GM23338 (cell line): ENCODE measurements at regions not wholly inside any gene's neighbourhood (a gene's known extent, or its start where the extent isn't known, plus 50 kb on each side); places are given as distances from the start of the nearest gene placed in this dataset.

Experiments
- ATAC-seq: fragments of 200-7000 bp; cut with Tn5 transposase; 3 replicates; pipeline ENCODE4 v1.9.1; 2020
- DNase-seq: peaks from one replicate; pipeline ENCODE4 v3.0.0-alpha.2; 2015; ENCODE audit warnings: low spot score
- H2AFZ ChIP-seq: fragments of 200-600 bp; sonication (generic); 2 replicates; pipeline ENCODE4 v1.8.0; 2016; ENCODE audit warnings: antibody characterized with exemption, mild to moderate bottlenecking, moderate library complexity
- H3F3A ChIP-seq: fragments of 200-600 bp; sonication (generic); replicated peaks from 2 replicates; pipeline ENCODE4 v1.8.0; 2017; ENCODE audit warnings: antibody characterized with exemption, mixed run types, low read depth
- H3K27ac ChIP-seq: fragments of 200-600 bp; sonication (generic); 2 replicates; pipeline ENCODE4 v1.6.1; 2016; ENCODE audit warnings: low read depth
- H3K27me3 ChIP-seq: fragments of 200-600 bp; sonication (generic); 2 replicates; pipeline ENCODE4 v1.8.0; 2016; ENCODE audit warnings: mild to moderate bottlenecking, mixed run types, moderate library complexity; ENCODE audit not compliant: insufficient read depth
- H3K36me3 ChIP-seq: fragments of 200-600 bp; sonication (generic); 2 replicates; pipeline ENCODE4 v1.8.0; 2016; ENCODE audit warnings: mild to moderate bottlenecking; ENCODE audit not compliant: insufficient read depth
- H3K4me1 ChIP-seq: fragments of 200-600 bp; sonication (generic); 2 replicates; pipeline ENCODE4 v1.8.0; 2016; ENCODE audit warnings: mild to moderate bottlenecking, moderate library complexity; ENCODE audit not compliant: insufficient read depth
- H3K4me2 ChIP-seq: fragments of 200-600 bp; sonication (generic); 2 replicates; pipeline ENCODE4 v1.7.1; 2017; ENCODE audit warnings: mixed run types
- H3K4me3 ChIP-seq: fragments of 200-600 bp; sonication (generic); 2 replicates; pipeline ENCODE4 v1.6.1; 2016; ENCODE audit warnings: mixed run types
- H3K79me2 ChIP-seq: fragments of 200-600 bp; sonication (generic); replicated peaks from 2 replicates; pipeline ENCODE4 v1.8.0; 2017; ENCODE audit warnings: mild to moderate bottlenecking; ENCODE audit not compliant: insufficient read depth
- H3K9me2 ChIP-seq: fragments of 200-600 bp; sonication (generic); 2 replicates; pipeline ENCODE4 v1.8.0; 2017; ENCODE audit not compliant: insufficient read depth
- H4K20me1 ChIP-seq: fragments of 200-600 bp; sonication (generic); replicated peaks from 2 replicates; pipeline ENCODE4 v1.8.0; 2017; ENCODE audit warnings: mild to moderate bottlenecking; ENCODE audit not compliant: insufficient read depth
- H3K27ac Mint-ChIP-seq: 2 replicates; pipeline ENCODE4 v1.8.0; 2020; ENCODE audit warnings: inconsistent platforms, mild to moderate bottlenecking, moderate library complexity, mixed read lengths
- H3K27me3 Mint-ChIP-seq: 3 replicates; pipeline ENCODE4 v1.8.0; 2022; ENCODE audit warnings: low read depth, mild to moderate bottlenecking, moderate library complexity, mixed read lengths, inconsistent platforms; ENCODE audit not compliant: insufficient read depth, poor library complexity
- H3K36me3 Mint-ChIP-seq: 3 replicates; pipeline ENCODE4 v1.8.0; 2021; ENCODE audit warnings: low read depth, mild to moderate bottlenecking, inconsistent platforms, moderate library complexity, mixed read lengths
- H3K4me1 Mint-ChIP-seq: 3 replicates; pipeline ENCODE4 v1.8.0; 2020; ENCODE audit warnings: mild to moderate bottlenecking, inconsistent platforms, mixed read lengths
- H3K4me3 Mint-ChIP-seq: 3 replicates; pipeline ENCODE4 v1.8.0; 2021; ENCODE audit warnings: moderate library complexity, mild to moderate bottlenecking, inconsistent platforms, mixed read lengths
- H3K9me3 Mint-ChIP-seq: 3 replicates; pipeline ENCODE4 v1.8.0; 2020; ENCODE audit warnings: moderate library complexity, mild to moderate bottlenecking, inconsistent platforms, mixed read lengths
- CREB1 ChIP-seq: fragments of 250-450 bp; sonication (Bioruptor Pico); IDR thresholded peaks from 2 replicates; pipeline ENCODE4 v1.5.0; 2020; ENCODE audit warnings: low read depth, mild to moderate bottlenecking, moderate library complexity
- CTCF ChIP-seq, 2 experiments: fragments of 200-600 bp in 1 of 2; sonication (generic) in 1 of 2; conservative IDR thresholded peaks; 2 replicates each; pipeline versions ENCODE4 v1.5.1 to v1.6.1; 2016 to 2017; ENCODE audit warnings: antibody characterized with exemption in 2 of 2, low read depth in 2 of 2, mild to moderate bottlenecking in 2 of 2, moderate library complexity in 1 of 2
- ETS1 ChIP-seq: IDR thresholded peaks from 2 replicates; pipeline ENCODE4 v1.6.1; 2016; ENCODE audit warnings: antibody characterized with exemption
- EZH2 ChIP-seq: fragments of 200-600 bp; sonication (generic); IDR thresholded peaks from one replicate; pipeline ENCODE4 v1.8.0; 2017; ENCODE audit warnings: antibody characterized with exemption, mild to moderate bottlenecking, low read depth; ENCODE audit not compliant: unreplicated experiment
- EZH2phosphoT487 ChIP-seq: fragments of 200-600 bp; sonication (generic); IDR thresholded peaks from one replicate; pipeline ENCODE4 v1.8.1; 2018; ENCODE audit warnings: antibody characterized with exemption; ENCODE audit not compliant: unreplicated experiment
- JUNB ChIP-seq: IDR thresholded peaks from one replicate; pipeline ENCODE4 v1.6.1; 2016; ENCODE audit warnings: antibody characterized with exemption; ENCODE audit not compliant: unreplicated experiment
- NANOG ChIP-seq: IDR thresholded peaks from 2 replicates; pipeline ENCODE4 v1.6.1; 2016; ENCODE audit warnings: antibody characterized with exemption, borderline replicate concordance
- POLR2AphosphoS5 ChIP-seq: IDR thresholded peaks from 2 replicates; pipeline ENCODE4 v1.6.1; 2016; ENCODE audit warnings: antibody characterized with exemption, low read depth
- REST ChIP-seq: IDR thresholded peaks from one replicate; pipeline ENCODE4 v1.6.1; 2018; ENCODE audit warnings: antibody characterized with exemption; ENCODE audit not compliant: unreplicated experiment
- STAT1 ChIP-seq: IDR thresholded peaks from one replicate; pipeline ENCODE4 v1.6.1; 2016; ENCODE audit warnings: antibody characterized with exemption; ENCODE audit not compliant: unreplicated experiment
- ZNF114 ChIP-seq: fragments of 250-450 bp; sonication (Bioruptor Pico); IDR thresholded peaks from 2 replicates; pipeline ENCODE4 v1.5.0; 2020; ENCODE audit warnings: mild to moderate bottlenecking, moderate library complexity
- ZNF331 ChIP-seq: fragments of 250-450 bp; sonication (Bioruptor Pico); IDR thresholded peaks from 2 replicates; pipeline ENCODE4 v1.5.0; 2020; ENCODE audit warnings: low read depth, mild to moderate bottlenecking, moderate library complexity
- ZNF462 ChIP-seq: fragments of 250-450 bp; sonication (Bioruptor Pico); IDR thresholded peaks from 2 replicates; pipeline ENCODE4 v1.5.0; 2020; ENCODE audit warnings: mild to moderate bottlenecking, moderate library complexity

GRCh38 chr10:4108693-4109092, 323.7 kb upstream of the KLF6 start:
- Mint-ChIP-seq H3K4me1 (peaks cover 4% of the 10 kb centered on the region; the same call in 2 of the 3 replicates), H3K9me3 (peaks cover 22% of the 10 kb centered on the region), H3K4me3 (no peak overlapping the region), H3K36me3 (peaks cover 9% of the 10 kb centered on the region; the same call in 2 of the 3 replicates), H3K27me3 (no peaks in the 10 kb centered on the region), H3K27ac (no peak overlapping the region)
- Histone ChIP-seq H3K36me3 (no peaks in the 10 kb centered on the region), H3K79me2 (no peaks in the 10 kb centered on the region), H3F3A (no peaks in the 10 kb centered on the region), H3K4me3 (no peak overlapping the region), H3K27me3 (no peaks in the 10 kb centered on the region), H3K27ac (no peak overlapping the region), H2AFZ (no peak overlapping the region; the same call in 1 of the 2 replicates), H3K4me2 (no peak overlapping the region), H3K4me1 (no peaks in the 10 kb centered on the region), H4K20me1 (no peaks in the 10 kb centered on the region), H3K9me2 (no peaks in the 10 kb centered on the region)
- no peak for ATAC-seq
- TF ChIP-seq STAT1 (no peak), CREB1 (CRISPR knock-in tag) (no peak), ETS1 (no peak), ZNF462 (CRISPR knock-in tag) (no peak), REST (no peak), EZH2 (no peak), POLR2AphosphoS5 (no peak), ZNF331 (CRISPR knock-in tag) (no peak), ZNF114 (CRISPR knock-in tag) (no peak), EZH2phosphoT487 (no peak), CTCF (conservative IDR thresholded peaks at IDR 0.05; ENCODE audit: low read depth in 2 of 2) (no peak), NANOG (no peak), JUNB (no peak)
- no peak for DNase-seq
